Keratinocyte (primary cell): ENCODE measurements at regions not wholly inside any gene's neighbourhood (a gene's known extent, or its start where the extent isn't known, plus 50 kb on each side); places are given as distances from the start of the nearest gene placed in this dataset.

ENCODE experiments used
- DNase-seq: peaks from one replicate; pipeline ENCODE4 v3.0.0-alpha.2; 2011; ENCODE audit warnings: low read depth, missing footprints, low spot score
- FAIRE-seq: peaks from 2 replicates; lab custom pipeline; 2011; peaks lifted over from hg19 to GRCh38; lab: Jason Lieb, UNC
- H2AFZ ChIP-seq: 2 replicates; pipeline ENCODE4 v1.6.0; 2012; ENCODE audit warnings: low read length, control low read depth, inconsistent platforms; ENCODE audit not compliant: control insufficient read depth
- H3K27ac ChIP-seq: 2 replicates; pipeline ENCODE4 v1.5.1; 2011; ENCODE audit warnings: low read length; ENCODE audit not compliant: control insufficient read depth, insufficient read depth
- H3K27me3 ChIP-seq: 3 replicates; pipeline ENCODE4 v1.6.0; 2011; ENCODE audit warnings: low read length; ENCODE audit not compliant: control insufficient read depth, insufficient read depth; ENCODE audit errors: extremely low read depth
- H3K36me3 ChIP-seq, 2 experiments: 2 replicates in 1 of 2; 3 replicates in 1 of 2; pipeline ENCODE4 v1.5.1; 2011; ENCODE audit warnings: low read length in 2 of 2, mild to moderate bottlenecking in 1 of 2; ENCODE audit not compliant: control insufficient read depth in 2 of 2, insufficient read depth in 2 of 2; ENCODE audit errors: extremely low read depth in 1 of 2
- H3K4me1 ChIP-seq: 3 replicates; pipeline ENCODE4 v1.5.1; 2011; ENCODE audit warnings: low read length; ENCODE audit not compliant: control insufficient read depth, insufficient read depth; ENCODE audit errors: extremely low read depth
- H3K4me2 ChIP-seq: 3 replicates; pipeline ENCODE4 v1.6.0; 2011; ENCODE audit warnings: low read depth, low read length; ENCODE audit not compliant: control insufficient read depth, insufficient read depth; ENCODE audit errors: extremely low read depth
- H3K4me3 ChIP-seq, 3 experiments: fragments of 200-600 bp in 1 of 3; sonication (generic) in 1 of 3; 2 replicates in 2 of 3; 3 replicates in 1 of 3; pipeline ENCODE4 v1.5.1; 2011 to 2016; ENCODE audit warnings: low read length in 3 of 3, mild to moderate bottlenecking in 3 of 3, control low read depth in 2 of 3, inconsistent platforms in 1 of 3, low read depth in 1 of 3, mixed read lengths in 1 of 3, mixed run types in 1 of 3, moderate library complexity in 1 of 3; ENCODE audit not compliant: control insufficient read depth in 2 of 3, insufficient read depth in 2 of 3; ENCODE audit errors: extremely low read depth in 1 of 3
- H3K79me2 ChIP-seq: 2 replicates; pipeline ENCODE4 v1.6.0; 2012; ENCODE audit warnings: low read length; ENCODE audit not compliant: control insufficient read depth, insufficient read depth
- H3K9ac ChIP-seq: 3 replicates; pipeline ENCODE4 v1.6.0; 2011; ENCODE audit warnings: low read length; ENCODE audit not compliant: control insufficient read depth, insufficient read depth; ENCODE audit errors: extremely low read depth
- H3K9me1 ChIP-seq: 3 replicates; pipeline ENCODE4 v1.6.0; 2011; ENCODE audit warnings: low read length; ENCODE audit not compliant: control insufficient read depth, insufficient read depth; ENCODE audit errors: extremely low read depth
- H3K9me3 ChIP-seq: 2 replicates; pipeline ENCODE4 v1.5.1; 2012; ENCODE audit warnings: low read depth, low read length; ENCODE audit not compliant: control insufficient read depth
- H4K20me1 ChIP-seq: 3 replicates; pipeline ENCODE4 v1.6.0; 2011; ENCODE audit warnings: low read length; ENCODE audit not compliant: control insufficient read depth, insufficient read depth; ENCODE audit errors: extremely low read depth
- CTCF ChIP-seq, 3 experiments: IDR thresholded peaks in 1 of 3; conservative IDR thresholded peaks in 1 of 3; optimal IDR thresholded peaks in 1 of 3; 2 replicates in 2 of 3; 3 replicates in 1 of 3; pipeline versions ENCODE3 to v1.5.1; 2011; ENCODE audit warnings: low read length in 3 of 3, mild to moderate bottlenecking in 3 of 3, moderate library complexity in 2 of 3, control low read depth in 1 of 3, inconsistent platforms in 1 of 3; ENCODE audit not compliant: insufficient read depth in 2 of 3; ENCODE audit errors: extremely low read depth in 1 of 3
- EZH2 ChIP-seq: IDR thresholded peaks from one replicate; pipeline ENCODE4 v1.6.1; 2012; ENCODE audit warnings: inconsistent platforms, mild to moderate bottlenecking, low read length, moderate library complexity
- dilution Hi-C: fragments of 300-500 bp; cut with MboI; formaldehyde crosslinking; loops from one replicate; pipeline ENCODE4 v1.7.0; 2020; ENCODE audit warnings: low sequenced_read_pairs; ENCODE audit not compliant: extremely low pct_ligation_motif_present

GRCh38 chr13:37364007-37364406 is 234.6 kb downstream of the POSTN start:
- Histone ChIP-seq H3K36me3 (no peaks in the 10 kb centered on the region), H4K20me1 (no peaks in the 10 kb centered on the region), H2AFZ (no peak overlapping the region), H3K4me2 (no peak overlapping the region), H3K79me2 (no peaks in the 10 kb centered on the region), H3K27ac (no peak overlapping the region), H3K4me3 (no peak overlapping the region), H3K27me3 (no peaks in the 10 kb centered on the region), H3K4me1 (peaks cover 21% of the 10 kb centered on the region), H3K9me1 (no peaks in the 10 kb centered on the region), H3K9me3 (no peaks in the 10 kb centered on the region), H3K9ac (no peak overlapping the region)
- no peak for FAIRE-seq
- DNase-seq: no peak
- TF ChIP-seq EZH2: no peak
- TF ChIP-seq CTCF (optimal IDR thresholded peaks at IDR 0.05 in 1 of 3, IDR thresholded peaks at IDR 0.05 in 1 of 3, conservative IDR thresholded peaks at IDR 0.05 in 1 of 3; ENCODE audit: extremely low read depth in 1 of 3, insufficient read depth in 2 of 3, low read length in 3 of 3): no peak
- dilution Hi-C loops: no loop called here

- Histone ChIP-seq H3K9me3 (no peaks in the 10 kb centered on the region), H3K4me1 (peaks cover 21% of the 10 kb centered on the region)
These were observed 237.0 kb downstream of the POSTN start for GRCh38 chr13:37361608-37362007.

More at GRCh38 chr13:37361608-37362007, 237.0 kb downstream of the POSTN start:
- H3K9me1 ChIP-seq: no peaks in the 10 kb centered on the region
- no peak for TF ChIP-seq CTCF (optimal IDR thresholded peaks at IDR 0.05 in 1 of 3, IDR thresholded peaks at IDR 0.05 in 1 of 3, conservative IDR thresholded peaks at IDR 0.05 in 1 of 3; ENCODE audit: extremely low read depth in 1 of 3, insufficient read depth in 2 of 3, low read length in 3 of 3)
- no peak for TF ChIP-seq EZH2
- H3K36me3 ChIP-seq: no peaks in the 10 kb centered on the region
- no peak overlapping the region for H3K9ac ChIP-seq
- FAIRE-seq (peak; percentile 92), DNase-seq (no peak)
- H2AFZ ChIP-seq: peak overlapping the region; percentile 11
- dilution Hi-C loops: no loop called here
- H3K27me3 ChIP-seq: no peaks in the 10 kb centered on the region
- H3K79me2 ChIP-seq: no peaks in the 10 kb centered on the region
- H3K4me2 ChIP-seq: peak overlapping the region; percentile 45
- no peak overlapping the region for H3K4me3 ChIP-seq
- H3K27ac ChIP-seq: no peak overlapping the region
- no peaks in the 10 kb centered on the region for H4K20me1 ChIP-seq
